CD14-positive monocyte (primary cell): ENCODE measurements at regions not wholly inside any gene's neighbourhood (a gene's known extent, or its start where the extent isn't known, plus 50 kb on each side); places are given as distances from the start of the nearest gene placed in this dataset.
A peak's percentile ranks its signal among the peaks of the same experiment; 100 is the strongest.

ENCODE experiments used
- DNase-seq, 3 donors: peaks; one replicate each; pipeline ENCODE4 v3.0.0-alpha.2; 2011 to 2022
- H2AFZ ChIP-seq: 2 replicates; pipeline ENCODE4 v1.6.0; 2012; ENCODE audit warnings: mild to moderate bottlenecking, low read depth, low read length, inconsistent platforms; ENCODE audit not compliant: insufficient read depth, poor library complexity, severe bottlenecking
- H3K27ac ChIP-seq, 2 donors: 1 replicate in 1 of 2; 2 replicates in 1 of 2; pipeline ENCODE4 v1.5.1; 2012 to 2013; ENCODE audit warnings: low read length in 2 of 2, control low read depth in 1 of 2, inconsistent platforms in 1 of 2, low read depth in 1 of 2, mild to moderate bottlenecking in 1 of 2
- H3K27me3 ChIP-seq, 2 donors: one replicate each; pipeline versions ENCODE4 v1.6.0 to v1.6.1; 2011 to 2013; ENCODE audit warnings: low read length in 2 of 2; ENCODE audit not compliant: control insufficient read depth in 2 of 2, insufficient read depth in 2 of 2
- H3K36me3 ChIP-seq, 2 donors: replicated peaks in 1 of 2; 1 replicate in 1 of 2; 2 replicates in 1 of 2; pipeline versions ENCODE4 v1.5.1 to v1.6.1; 2012 to 2013; ENCODE audit warnings: low read length in 2 of 2, control low read depth in 1 of 2, inconsistent platforms in 1 of 2, mild to moderate bottlenecking in 1 of 2; ENCODE audit not compliant: insufficient read depth in 2 of 2, control insufficient read depth in 1 of 2
- H3K4me1 ChIP-seq, 2 donors: 1 replicate in 1 of 2; 2 replicates in 1 of 2; pipeline versions ENCODE4 v1.5.1 to v1.6.1; 2012 to 2013; ENCODE audit warnings: low read length in 2 of 2, control low read depth in 1 of 2, inconsistent platforms in 1 of 2, mild to moderate bottlenecking in 1 of 2, moderate library complexity in 1 of 2; ENCODE audit not compliant: insufficient read depth in 2 of 2, control insufficient read depth in 1 of 2
- H3K4me2 ChIP-seq: replicated peaks from 2 replicates; pipeline ENCODE3; 2012; ENCODE audit warnings: low read length, moderate library complexity, mild to moderate bottlenecking; ENCODE audit not compliant: poor library complexity, severe bottlenecking; ENCODE audit errors: extremely low read depth
- H3K4me3 ChIP-seq, 3 experiments: fragments of 200-600 bp in 1 of 3; sonication (generic) in 1 of 3; replicated peaks in 1 of 3; 1 replicate in 2 of 3; 2 replicates in 1 of 3; pipeline ENCODE4 v1.5.1; 2011 to 2013; ENCODE audit warnings: low read length in 3 of 3, mild to moderate bottlenecking in 3 of 3, control low read depth in 2 of 3, low read depth in 2 of 3, inconsistent platforms in 1 of 3, moderate library complexity in 1 of 3
- H3K79me2 ChIP-seq: 2 replicates; pipeline ENCODE4 v1.6.0; 2012; ENCODE audit warnings: mild to moderate bottlenecking, control low read depth, inconsistent platforms, low read length, moderate library complexity; ENCODE audit not compliant: insufficient read depth
- H3K9ac ChIP-seq: 2 replicates; pipeline ENCODE4 v1.6.0; 2017; ENCODE audit warnings: low read length, mild to moderate bottlenecking; ENCODE audit not compliant: insufficient read depth, poor library complexity, severe bottlenecking
- H3K9me3 ChIP-seq, 2 donors: replicated peaks in 1 of 2; 1 replicate in 1 of 2; 2 replicates in 1 of 2; pipeline versions ENCODE4 v1.5.1 to v1.6.1; 2012 to 2013; ENCODE audit warnings: low read length in 2 of 2, control low read depth in 1 of 2; ENCODE audit not compliant: control insufficient read depth in 1 of 2, insufficient read depth in 1 of 2
- H4K20me1 ChIP-seq: 2 replicates; pipeline ENCODE4 v1.6.0; 2012; ENCODE audit warnings: mild to moderate bottlenecking, low read length, control low read depth, moderate library complexity; ENCODE audit not compliant: insufficient read depth
- H3K27ac Mint-ChIP-seq, 7 donors: one replicate each; pipeline ENCODE4 v1.8.0; 2020; ENCODE audit warnings: mild to moderate bottlenecking in 7 of 7, mixed read lengths in 7 of 7, moderate library complexity in 6 of 7, inconsistent platforms in 2 of 7
- H3K27me3 Mint-ChIP-seq, 3 donors: one replicate each; pipeline ENCODE4 v1.8.0; 2021 to 2022; ENCODE audit warnings: low read depth in 3 of 3, mild to moderate bottlenecking in 3 of 3, mixed read lengths in 3 of 3, moderate library complexity in 3 of 3, inconsistent platforms in 1 of 3
- H3K36me3 Mint-ChIP-seq, 2 donors: one replicate each; pipeline ENCODE4 v1.8.0; 2020; ENCODE audit warnings: mixed read lengths in 2 of 2, inconsistent platforms in 1 of 2, mild to moderate bottlenecking in 1 of 2
- H3K4me1 Mint-ChIP-seq: one replicate; pipeline ENCODE4 v1.8.0; 2020; ENCODE audit warnings: mild to moderate bottlenecking, mixed read lengths
- H3K4me3 Mint-ChIP-seq, 2 donors: one replicate each; pipeline ENCODE4 v1.8.0; 2020; ENCODE audit warnings: mild to moderate bottlenecking in 2 of 2, mixed read lengths in 2 of 2, moderate library complexity in 1 of 2
- H3K9me3 Mint-ChIP-seq, 7 donors: one replicate each; pipeline ENCODE4 v1.8.0; 2020 to 2022; ENCODE audit warnings: mixed read lengths in 7 of 7, mild to moderate bottlenecking in 6 of 7, moderate library complexity in 6 of 7, inconsistent platforms in 2 of 7
- WGBS: methylation state at CpG from one replicate; pipeline ENCODE4 v1.1.5; 2013; ENCODE audit warnings: missing lambda C conversion rate; ENCODE audit not compliant: insufficient coverage; 5-methylcytosine and 5-hydroxymethylcytosine counted together
- intact Hi-C, 2 donors: fragments of 100-400 bp; cut with micrococcal nuclease; formaldehyde crosslinking; loops; one replicate each; pipeline versions ENCODE4 v1.15.0 to v1.15.1; 2023
- TF ChIP-seq, protein P1 (sequence below): fragments of 200-600 bp; IDR thresholded peaks from one replicate; pipeline ENCODE4 v1.8.0; 2022; ENCODE audit warnings: antibody characterized with exemption, mild to moderate bottlenecking

DNA sequence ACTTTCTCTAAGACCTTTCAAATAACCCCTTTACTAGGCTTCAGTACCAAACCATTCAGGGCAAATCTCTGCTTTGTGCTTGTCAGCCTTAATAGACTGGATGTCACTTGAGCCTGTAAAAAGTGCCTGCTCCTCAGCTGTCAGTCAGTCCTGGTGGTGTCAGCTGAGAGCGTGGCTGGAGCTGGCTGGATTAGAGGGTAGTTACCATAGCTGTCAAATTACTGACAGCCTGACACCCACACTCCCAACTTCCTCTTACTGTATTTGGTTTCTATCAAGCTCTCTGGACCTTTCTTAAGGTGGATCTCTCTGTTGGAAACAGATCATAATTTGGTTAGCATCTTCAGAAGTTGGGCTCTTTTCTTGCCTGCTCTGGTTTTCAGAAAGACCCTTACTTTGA is 371.4 kb upstream of the ATP5MC3 start:
- H3K9me3 ChIP-seq = no peaks in the 10 kb centered on the region
- WGBS = no CpG with 5 or more reads among the region's 1 CpG
- Mint-ChIP-seq H3K27me3 (peaks cover 0 to 4% (median 1%) of the 10 kb centered on the region in 3 donors), H3K4me1 (peaks cover 14% of the 10 kb centered on the region), H3K4me3 (no peak overlapping the region), H3K36me3 (no peaks in the 10 kb centered on the region), H3K27ac (no peak overlapping the region), H3K9me3 (peaks cover 0 to 3% (median 2%) of the 10 kb centered on the region in 7 donors)
- no peaks in the 10 kb centered on the region for H3K36me3 ChIP-seq
- intact Hi-C loops = no loop called here
- no peak overlapping the region for H3K9ac ChIP-seq
- H3K27me3 ChIP-seq = no peaks in the 10 kb centered on the region
- no peaks in the 10 kb centered on the region for H3K79me2 ChIP-seq
- peak; percentile 11 to 15 (median 14) for DNase-seq
- TF ChIP-seq, protein P1, sequence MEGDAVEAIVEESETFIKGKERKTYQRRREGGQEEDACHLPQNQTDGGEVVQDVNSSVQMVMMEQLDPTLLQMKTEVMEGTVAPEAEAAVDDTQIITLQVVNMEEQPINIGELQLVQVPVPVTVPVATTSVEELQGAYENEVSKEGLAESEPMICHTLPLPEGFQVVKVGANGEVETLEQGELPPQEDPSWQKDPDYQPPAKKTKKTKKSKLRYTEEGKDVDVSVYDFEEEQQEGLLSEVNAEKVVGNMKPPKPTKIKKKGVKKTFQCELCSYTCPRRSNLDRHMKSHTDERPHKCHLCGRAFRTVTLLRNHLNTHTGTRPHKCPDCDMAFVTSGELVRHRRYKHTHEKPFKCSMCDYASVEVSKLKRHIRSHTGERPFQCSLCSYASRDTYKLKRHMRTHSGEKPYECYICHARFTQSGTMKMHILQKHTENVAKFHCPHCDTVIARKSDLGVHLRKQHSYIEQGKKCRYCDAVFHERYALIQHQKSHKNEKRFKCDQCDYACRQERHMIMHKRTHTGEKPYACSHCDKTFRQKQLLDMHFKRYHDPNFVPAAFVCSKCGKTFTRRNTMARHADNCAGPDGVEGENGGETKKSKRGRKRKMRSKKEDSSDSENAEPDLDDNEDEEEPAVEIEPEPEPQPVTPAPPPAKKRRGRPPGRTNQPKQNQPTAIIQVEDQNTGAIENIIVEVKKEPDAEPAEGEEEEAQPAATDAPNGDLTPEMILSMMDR = no peak
- H3K4me3 ChIP-seq = no peak overlapping the region
- H3K27ac ChIP-seq = no peak overlapping the region
- H3K4me1 ChIP-seq = peaks cover 6 to 7% of the 10 kb centered on the region in 2 donors
- no peaks in the 10 kb centered on the region for H4K20me1 ChIP-seq
- H2AFZ ChIP-seq = no peak overlapping the region
- no peak overlapping the region for H3K4me2 ChIP-seq

DNA sequence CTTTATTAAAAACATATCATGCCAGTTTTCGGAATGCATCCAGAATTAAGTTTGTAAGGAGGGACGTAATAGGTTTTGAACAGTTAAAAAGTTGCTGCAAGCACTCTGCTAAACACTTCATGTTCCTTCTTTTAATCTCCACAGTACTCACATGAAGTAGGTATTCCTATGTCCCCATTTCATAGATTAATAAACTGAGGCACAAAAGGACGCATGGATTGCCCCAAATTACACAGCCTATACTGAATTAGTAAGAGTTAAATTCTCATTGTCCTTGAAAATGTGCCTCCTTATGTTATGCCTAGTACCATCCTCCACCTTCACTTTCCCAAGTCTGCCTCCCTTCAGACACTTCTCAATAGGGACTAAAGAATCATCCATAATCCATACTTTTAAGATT is 358.9 kb upstream of the ATP5MC3 start:
- peaks cover 0 to 5% of the 10 kb centered on the region in 2 donors for H3K9me3 ChIP-seq
- no CpG with 5 or more reads among the region's 3 CpGs for WGBS
- no peak overlapping the region for H3K4me3 ChIP-seq
- Mint-ChIP-seq H3K9me3 (peaks cover 5 to 18% (median 10%) of the 10 kb centered on the region in 7 donors), H3K27me3 (peaks cover 0 to 1% (median under 1%) of the 10 kb centered on the region in 3 donors), H3K4me3 (no peak overlapping the region), H3K4me1 (peaks cover 12% of the 10 kb centered on the region), H3K27ac (no peak overlapping the region), H3K36me3 (no peaks in the 10 kb centered on the region)
- H3K27ac ChIP-seq = no peak overlapping the region
- H2AFZ ChIP-seq = no peak overlapping the region
- no peaks in the 10 kb centered on the region for H4K20me1 ChIP-seq
- H3K36me3 ChIP-seq = no peaks in the 10 kb centered on the region
- TF ChIP-seq, protein P1 = no peak
- DNase-seq = no peak
- H3K27me3 ChIP-seq = no peaks in the 10 kb centered on the region
- no peak overlapping the region for H3K9ac ChIP-seq
- H3K4me2 ChIP-seq = no peak overlapping the region
- H3K4me1 ChIP-seq = peaks cover 5% of the 10 kb centered on the region in 2 donors
- H3K79me2 ChIP-seq = no peaks in the 10 kb centered on the region
- intact Hi-C loops = no loop called here
